ENCODE measurements at regions not wholly inside any gene's neighbourhood (a gene's known extent, or its start where the extent isn't known, plus 50 kb on each side); places are given as distances from the start of the nearest gene placed in this dataset.

DNA sequence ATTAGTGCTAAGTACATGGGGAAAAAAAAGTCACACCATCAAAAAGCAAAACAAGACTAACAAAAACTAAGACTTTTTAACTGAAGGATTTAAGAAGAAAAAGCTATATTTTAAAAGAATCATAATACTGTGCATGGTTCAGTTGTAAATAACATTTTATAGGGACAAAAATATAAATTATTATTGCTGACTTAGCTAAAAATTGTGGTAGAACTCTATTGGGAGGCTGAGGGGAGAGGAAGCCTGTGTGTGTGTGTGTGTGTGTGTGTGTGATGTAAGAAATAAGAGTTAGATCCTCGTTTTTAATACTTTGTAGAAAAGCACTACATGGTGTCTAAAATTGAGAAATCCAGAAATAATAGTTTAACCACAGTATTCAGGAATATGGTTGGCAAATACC, 1950.9 kb upstream of the TENM3 start:
- Histone ChIP-seq H3K9me3 (no peaks in the 10 kb centered on the region), H3K27me3 (no peaks in the 10 kb centered on the region), H3K27ac (no peak overlapping the region), H3K4me1 (no peaks in the 10 kb centered on the region), H3K36me3 (no peaks in the 10 kb centered on the region), H3K4me3 (no peak overlapping the region)
- intact Hi-C loops (cut with DNase I): no loop called here
- DNase-seq (ENCODE audit: extremely low spot score in 2 of 2): no peak
- no peak for TF ChIP-seq POLR2AphosphoS5 (IDR thresholded peaks at IDR 0.05; ENCODE audit: insufficient read depth in 1 of 2, low read depth in 1 of 2)
- TF ChIP-seq, protein P1, sequence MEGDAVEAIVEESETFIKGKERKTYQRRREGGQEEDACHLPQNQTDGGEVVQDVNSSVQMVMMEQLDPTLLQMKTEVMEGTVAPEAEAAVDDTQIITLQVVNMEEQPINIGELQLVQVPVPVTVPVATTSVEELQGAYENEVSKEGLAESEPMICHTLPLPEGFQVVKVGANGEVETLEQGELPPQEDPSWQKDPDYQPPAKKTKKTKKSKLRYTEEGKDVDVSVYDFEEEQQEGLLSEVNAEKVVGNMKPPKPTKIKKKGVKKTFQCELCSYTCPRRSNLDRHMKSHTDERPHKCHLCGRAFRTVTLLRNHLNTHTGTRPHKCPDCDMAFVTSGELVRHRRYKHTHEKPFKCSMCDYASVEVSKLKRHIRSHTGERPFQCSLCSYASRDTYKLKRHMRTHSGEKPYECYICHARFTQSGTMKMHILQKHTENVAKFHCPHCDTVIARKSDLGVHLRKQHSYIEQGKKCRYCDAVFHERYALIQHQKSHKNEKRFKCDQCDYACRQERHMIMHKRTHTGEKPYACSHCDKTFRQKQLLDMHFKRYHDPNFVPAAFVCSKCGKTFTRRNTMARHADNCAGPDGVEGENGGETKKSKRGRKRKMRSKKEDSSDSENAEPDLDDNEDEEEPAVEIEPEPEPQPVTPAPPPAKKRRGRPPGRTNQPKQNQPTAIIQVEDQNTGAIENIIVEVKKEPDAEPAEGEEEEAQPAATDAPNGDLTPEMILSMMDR (IDR thresholded peaks at IDR 0.05): no peak
- no peak for TF ChIP-seq POLR2A (IDR thresholded peaks at IDR 0.05)

DNA sequence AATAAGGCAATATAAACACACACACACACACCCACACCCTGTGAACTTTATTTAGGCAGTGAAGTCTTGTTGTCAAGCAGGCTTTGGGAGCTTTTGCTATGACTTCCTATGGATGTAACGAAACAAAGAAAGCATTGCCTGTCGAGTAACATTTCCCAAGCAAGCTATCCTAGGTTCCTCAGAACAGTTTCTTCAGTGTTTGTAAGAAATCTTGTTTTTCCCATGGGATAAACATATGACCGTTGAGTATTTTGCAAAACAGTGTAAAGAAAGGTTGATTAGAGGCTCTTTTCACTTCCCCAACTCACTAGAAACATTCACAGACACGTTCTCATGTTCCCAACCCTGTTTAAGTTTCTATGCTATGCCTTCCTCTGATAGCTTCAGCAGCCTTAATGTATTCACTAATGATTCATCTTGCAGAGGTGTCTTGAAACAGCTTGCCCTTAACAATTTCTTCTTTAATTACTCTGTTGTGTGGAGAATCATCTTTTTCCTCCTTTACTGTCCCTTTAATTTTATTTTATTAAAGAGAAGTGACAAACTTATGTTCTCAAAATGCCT, 1947.1 kb upstream of the TENM3 start:
- no peaks in the 10 kb centered on the region for H3K9me3 ChIP-seq
- H3K27ac ChIP-seq: no peak overlapping the region
- intact Hi-C loops (cut with DNase I): no loop called here
- no peaks in the 10 kb centered on the region for H3K36me3 ChIP-seq
- no peaks in the 10 kb centered on the region for H3K4me1 ChIP-seq
- no peak overlapping the region for H3K4me3 ChIP-seq
- no peaks in the 10 kb centered on the region for H3K27me3 ChIP-seq
- TF ChIP-seq, protein P1 (IDR thresholded peaks at IDR 0.05): no peak
- no peak for TF ChIP-seq POLR2A (IDR thresholded peaks at IDR 0.05)
- TF ChIP-seq POLR2AphosphoS5 (IDR thresholded peaks at IDR 0.05; ENCODE audit: insufficient read depth in 1 of 2, low read depth in 1 of 2): no peak
- no peak for DNase-seq (ENCODE audit: extremely low spot score in 2 of 2)

DNA sequence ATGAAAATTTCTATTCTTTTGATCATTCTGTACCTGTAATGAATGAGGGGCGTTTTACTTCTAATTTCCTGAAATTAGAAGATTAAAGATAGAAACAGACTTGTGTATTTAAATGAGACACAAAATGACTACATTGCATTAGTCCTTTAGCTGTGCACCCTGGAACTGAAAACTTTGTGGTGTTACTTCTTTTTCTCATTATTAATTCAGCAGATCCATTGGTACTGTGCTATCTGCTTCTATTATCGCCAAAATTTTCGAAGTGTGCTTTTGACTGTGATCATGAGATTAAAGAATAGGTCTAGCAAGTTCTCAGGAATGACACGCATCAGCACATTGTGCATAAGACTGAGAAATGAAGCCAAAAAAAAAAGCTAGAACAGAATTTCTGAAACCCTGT, 1938.9 kb upstream of the TENM3 start:
- no peak for DNase-seq (ENCODE audit: extremely low spot score in 2 of 2)
- Histone ChIP-seq H3K4me3 (no peak overlapping the region), H3K27ac (no peak overlapping the region), H3K9me3 (no peaks in the 10 kb centered on the region), H3K4me1 (no peaks in the 10 kb centered on the region), H3K27me3 (no peaks in the 10 kb centered on the region), H3K36me3 (no peaks in the 10 kb centered on the region)
- intact Hi-C loops (cut with DNase I): no loop called here
- TF ChIP-seq POLR2A (IDR thresholded peaks at IDR 0.05): no peak

DNA sequence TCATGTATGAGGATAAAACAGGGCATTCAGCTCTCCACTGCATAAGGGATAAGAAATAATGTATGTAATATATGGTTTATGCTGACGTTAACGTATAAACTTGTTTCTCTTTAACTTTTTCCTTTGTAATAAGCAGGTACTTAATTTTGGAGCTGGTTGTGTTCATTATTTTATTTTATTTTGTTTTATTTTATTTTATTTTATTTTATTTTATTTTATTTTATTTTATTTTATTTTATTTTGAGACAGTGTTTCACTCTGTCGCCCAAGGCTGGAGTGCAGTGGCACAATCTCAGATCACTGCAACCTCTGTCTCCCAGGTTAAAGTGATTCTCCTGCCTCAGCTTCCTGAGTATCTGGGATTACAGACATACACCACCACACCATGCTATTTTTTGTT, 1932.6 kb upstream of the TENM3 start:
- Histone ChIP-seq H3K27me3 (no peaks in the 10 kb centered on the region), H3K27ac (no peak overlapping the region), H3K36me3 (no peaks in the 10 kb centered on the region), H3K4me1 (no peaks in the 10 kb centered on the region), H3K9me3 (no peaks in the 10 kb centered on the region), H3K4me3 (no peak overlapping the region)
- TF ChIP-seq, protein P1 (IDR thresholded peaks at IDR 0.05): no peak
- TF ChIP-seq POLR2A (IDR thresholded peaks at IDR 0.05) (no peak), POLR2AphosphoS5 (IDR thresholded peaks at IDR 0.05; ENCODE audit: insufficient read depth in 1 of 2, low read depth in 1 of 2) (no peak)
- DNase-seq (ENCODE audit: extremely low spot score in 2 of 2): no peak
- intact Hi-C loops (cut with DNase I): no loop called here

DNA sequence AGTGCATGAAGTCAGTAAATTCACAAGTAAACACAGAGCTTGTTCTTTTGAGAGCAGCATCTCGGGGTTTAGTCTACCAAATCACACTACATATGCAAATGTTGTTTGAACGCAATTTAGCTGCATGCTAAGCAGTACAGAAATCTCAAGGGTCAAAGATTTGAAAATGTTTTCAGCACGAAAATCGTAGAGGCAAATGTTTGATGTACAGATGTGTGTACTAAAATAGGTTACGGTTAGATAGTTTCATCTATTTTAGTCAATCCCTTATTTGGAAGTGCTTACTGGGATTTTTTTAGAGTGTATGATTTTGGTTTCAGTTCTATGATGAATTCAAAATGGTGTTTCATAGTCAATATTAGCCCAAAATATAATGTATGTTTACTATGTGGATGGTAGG, 1928.2 kb upstream of the TENM3 start:
- Histone ChIP-seq H3K4me3 (no peak overlapping the region), H3K9me3 (no peaks in the 10 kb centered on the region), H3K27me3 (no peaks in the 10 kb centered on the region), H3K27ac (no peak overlapping the region), H3K36me3 (no peaks in the 10 kb centered on the region), H3K4me1 (no peaks in the 10 kb centered on the region)
- intact Hi-C loops (cut with DNase I): no loop called here
- no peak for DNase-seq (ENCODE audit: extremely low spot score in 2 of 2)
- TF ChIP-seq POLR2A (IDR thresholded peaks at IDR 0.05): no peak
- no peak for TF ChIP-seq POLR2AphosphoS5 (IDR thresholded peaks at IDR 0.05; ENCODE audit: insufficient read depth in 1 of 2, low read depth in 1 of 2)
- TF ChIP-seq, protein P1 (IDR thresholded peaks at IDR 0.05): no peak

Measured in vagina (tissue), 2 donors.